ENCODE measurements at regions not wholly inside any gene's neighbourhood (a gene's known extent, or its start where the extent isn't known, plus 50 kb on each side); places are given as distances from the start of the nearest gene placed in this dataset.

GRCh38 chr12:88251798-88252197, 109.7 kb downstream of the TMTC3 start:
- no peaks in the 10 kb centered on the region for H3K36me3 Mint-ChIP-seq (ENCODE audit: insufficient read depth)
- H3K4me3 Mint-ChIP-seq: no peak overlapping the region
- DNase-seq (ENCODE audit: low spot score in 2 of 2) (no peak), ATAC-seq (replicated peaks; ENCODE audit: extremely low read depth, poor library complexity, severe bottlenecking) (no peak)
- H3K27ac Mint-ChIP-seq (ENCODE audit: low read depth): peak overlapping the region; percentile 39
- H3K4me1 Mint-ChIP-seq: no peaks in the 10 kb centered on the region
- no peaks in the 10 kb centered on the region for H3K9me3 Mint-ChIP-seq
- H3K27me3 Mint-ChIP-seq: no peaks in the 10 kb centered on the region

GRCh38 chr12:88253371-88253978, 111.4 kb downstream of the TMTC3 start:
- H3K36me3 Mint-ChIP-seq (ENCODE audit: insufficient read depth): no peaks in the 10 kb centered on the region
- no peaks in the 10 kb centered on the region for H3K27me3 Mint-ChIP-seq
- H3K27ac Mint-ChIP-seq (ENCODE audit: low read depth): no peak overlapping the region
- ATAC-seq (replicated peaks; ENCODE audit: extremely low read depth, poor library complexity, severe bottlenecking) (no peak), DNase-seq (ENCODE audit: low spot score in 2 of 2) (no peak)
- no peak overlapping the region for H3K4me3 Mint-ChIP-seq
- no peaks in the 10 kb centered on the region for H3K9me3 Mint-ChIP-seq
- no peaks in the 10 kb centered on the region for H3K4me1 Mint-ChIP-seq

- no peak for ATAC-seq (replicated peaks; ENCODE audit: extremely low read depth, poor library complexity, severe bottlenecking)
- H3K27me3 Mint-ChIP-seq: no peaks in the 10 kb centered on the region
- H3K27ac Mint-ChIP-seq (ENCODE audit: low read depth): no peak overlapping the region
- H3K9me3 Mint-ChIP-seq: no peaks in the 10 kb centered on the region
- DNase-seq (ENCODE audit: low spot score in 2 of 2): no peak
- H3K4me1 Mint-ChIP-seq: no peaks in the 10 kb centered on the region
- no peak overlapping the region for H3K4me3 Mint-ChIP-seq
- no peaks in the 10 kb centered on the region for H3K36me3 Mint-ChIP-seq (ENCODE audit: insufficient read depth)
Observed at GRCh38 chr12:88255224-88255623, 113.1 kb downstream of the TMTC3 start.

GRCh38 chr12:88255847-88256246, 113.7 kb downstream of the TMTC3 start:
- no peaks in the 10 kb centered on the region for H3K27me3 Mint-ChIP-seq
- ATAC-seq (replicated peaks; ENCODE audit: extremely low read depth, poor library complexity, severe bottlenecking) (no peak), DNase-seq (ENCODE audit: low spot score in 2 of 2) (no peak)
- H3K4me1 Mint-ChIP-seq: no peaks in the 10 kb centered on the region
- no peak overlapping the region for H3K27ac Mint-ChIP-seq (ENCODE audit: low read depth)
- H3K4me3 Mint-ChIP-seq: no peak overlapping the region
- no peaks in the 10 kb centered on the region for H3K9me3 Mint-ChIP-seq
- H3K36me3 Mint-ChIP-seq (ENCODE audit: insufficient read depth): no peaks in the 10 kb centered on the region

GRCh38 chr12:88258396-88258795, 116.3 kb downstream of the TMTC3 start:
- Mint-ChIP-seq H3K36me3 (ENCODE audit: insufficient read depth) (no peaks in the 10 kb centered on the region), H3K27ac (ENCODE audit: low read depth) (no peak overlapping the region), H3K4me1 (no peaks in the 10 kb centered on the region), H3K9me3 (no peaks in the 10 kb centered on the region), H3K4me3 (no peak overlapping the region), H3K27me3 (no peaks in the 10 kb centered on the region)
- ATAC-seq (replicated peaks; ENCODE audit: extremely low read depth, poor library complexity, severe bottlenecking): no peak
- DNase-seq (ENCODE audit: low spot score in 2 of 2): no peak

GRCh38 chr12:88266806-88267360, 124.8 kb downstream of the TMTC3 start:
- DNase-seq (ENCODE audit: low spot score in 2 of 2) (no peak), ATAC-seq (replicated peaks; ENCODE audit: extremely low read depth, poor library complexity, severe bottlenecking) (no peak)
- H3K36me3 Mint-ChIP-seq (ENCODE audit: insufficient read depth): no peaks in the 10 kb centered on the region
- H3K27ac Mint-ChIP-seq (ENCODE audit: low read depth): no peak overlapping the region
- no peaks in the 10 kb centered on the region for H3K4me1 Mint-ChIP-seq
- H3K4me3 Mint-ChIP-seq: no peak overlapping the region
- H3K9me3 Mint-ChIP-seq: no peaks in the 10 kb centered on the region
- H3K27me3 Mint-ChIP-seq: no peaks in the 10 kb centered on the region

- Mint-ChIP-seq H3K9me3 (no peaks in the 10 kb centered on the region), H3K36me3 (ENCODE audit: insufficient read depth) (no peaks in the 10 kb centered on the region), H3K4me3 (no peak overlapping the region), H3K27me3 (no peaks in the 10 kb centered on the region), H3K4me1 (no peaks in the 10 kb centered on the region), H3K27ac (ENCODE audit: low read depth) (no peak overlapping the region)
- no peak for ATAC-seq (replicated peaks; ENCODE audit: extremely low read depth, poor library complexity, severe bottlenecking)
- no peak for DNase-seq (ENCODE audit: low spot score in 2 of 2)
Observed at GRCh38 chr12:88267630-88268029, 125.5 kb downstream of the TMTC3 start.

- Mint-ChIP-seq H3K4me1 (no peaks in the 10 kb centered on the region), H3K36me3 (ENCODE audit: insufficient read depth) (no peaks in the 10 kb centered on the region), H3K9me3 (no peaks in the 10 kb centered on the region), H3K4me3 (no peak overlapping the region), H3K27ac (ENCODE audit: low read depth) (no peak overlapping the region), H3K27me3 (no peaks in the 10 kb centered on the region)
- DNase-seq (ENCODE audit: low spot score in 2 of 2) (no peak), ATAC-seq (replicated peaks; ENCODE audit: extremely low read depth, poor library complexity, severe bottlenecking) (no peak)
Observed at GRCh38 chr12:88272456-88272855, 130.3 kb downstream of the TMTC3 start.

- ATAC-seq (replicated peaks; ENCODE audit: extremely low read depth, poor library complexity, severe bottlenecking) (no peak), DNase-seq (ENCODE audit: low spot score in 2 of 2) (no peak)
- no peak overlapping the region for H3K27ac Mint-ChIP-seq (ENCODE audit: low read depth)
- no peaks in the 10 kb centered on the region for H3K4me1 Mint-ChIP-seq
- no peaks in the 10 kb centered on the region for H3K9me3 Mint-ChIP-seq
- H3K27me3 Mint-ChIP-seq: no peaks in the 10 kb centered on the region
- H3K36me3 Mint-ChIP-seq (ENCODE audit: insufficient read depth): no peaks in the 10 kb centered on the region
- H3K4me3 Mint-ChIP-seq: no peak overlapping the region
Observed at GRCh38 chr12:88273450-88273849, 131.3 kb downstream of the TMTC3 start.

GRCh38 chr12:88273875-88274274, 131.8 kb downstream of the TMTC3 start:
- Mint-ChIP-seq H3K27me3 (no peaks in the 10 kb centered on the region), H3K4me3 (no peak overlapping the region), H3K4me1 (no peaks in the 10 kb centered on the region), H3K27ac (ENCODE audit: low read depth) (no peak overlapping the region), H3K36me3 (ENCODE audit: insufficient read depth) (no peaks in the 10 kb centered on the region), H3K9me3 (no peaks in the 10 kb centered on the region)
- DNase-seq (ENCODE audit: low spot score in 2 of 2) (no peak), ATAC-seq (replicated peaks; ENCODE audit: extremely low read depth, poor library complexity, severe bottlenecking) (no peak)

GRCh38 chr12:88291498-88292131, 149.5 kb downstream of the TMTC3 start:
- Mint-ChIP-seq H3K4me3 (no peak overlapping the region), H3K27ac (ENCODE audit: low read depth) (no peak overlapping the region), H3K9me3 (peaks cover 9% of the 10 kb centered on the region), H3K27me3 (no peaks in the 10 kb centered on the region), H3K4me1 (no peaks in the 10 kb centered on the region), H3K36me3 (ENCODE audit: insufficient read depth) (no peaks in the 10 kb centered on the region)
- ATAC-seq (replicated peaks; ENCODE audit: extremely low read depth, poor library complexity, severe bottlenecking) (no peak), DNase-seq (ENCODE audit: low spot score in 2 of 2) (no peak)

GRCh38 chr12:88298014-88298682, 156.0 kb downstream of the TMTC3 start:
- ATAC-seq (replicated peaks; ENCODE audit: extremely low read depth, poor library complexity, severe bottlenecking): no peak
- peaks cover 9% of the 10 kb centered on the region for H3K9me3 Mint-ChIP-seq
- H3K27ac Mint-ChIP-seq (ENCODE audit: low read depth): no peak overlapping the region
- no peaks in the 10 kb centered on the region for H3K27me3 Mint-ChIP-seq
- no peak overlapping the region for H3K4me3 Mint-ChIP-seq
- no peak for DNase-seq (ENCODE audit: low spot score in 2 of 2)
- no peaks in the 10 kb centered on the region for H3K4me1 Mint-ChIP-seq
- no peaks in the 10 kb centered on the region for H3K36me3 Mint-ChIP-seq (ENCODE audit: insufficient read depth)

GRCh38 chr12:88298761-88299242, 156.7 kb downstream of the TMTC3 start:
- H3K36me3 Mint-ChIP-seq (ENCODE audit: insufficient read depth): no peaks in the 10 kb centered on the region
- H3K27ac Mint-ChIP-seq (ENCODE audit: low read depth): no peak overlapping the region
- no peaks in the 10 kb centered on the region for H3K27me3 Mint-ChIP-seq
- no peak overlapping the region for H3K4me3 Mint-ChIP-seq
- no peak for ATAC-seq (replicated peaks; ENCODE audit: extremely low read depth, poor library complexity, severe bottlenecking)
- no peaks in the 10 kb centered on the region for H3K4me1 Mint-ChIP-seq
- DNase-seq (ENCODE audit: low spot score in 2 of 2): no peak
- peaks cover 5% of the 10 kb centered on the region for H3K9me3 Mint-ChIP-seq
